ENCODE measurements at regions not wholly inside any gene's neighbourhood (a gene's known extent, or its start where the extent isn't known, plus 50 kb on each side); places are given as distances from the start of the nearest gene placed in this dataset.

DNA sequence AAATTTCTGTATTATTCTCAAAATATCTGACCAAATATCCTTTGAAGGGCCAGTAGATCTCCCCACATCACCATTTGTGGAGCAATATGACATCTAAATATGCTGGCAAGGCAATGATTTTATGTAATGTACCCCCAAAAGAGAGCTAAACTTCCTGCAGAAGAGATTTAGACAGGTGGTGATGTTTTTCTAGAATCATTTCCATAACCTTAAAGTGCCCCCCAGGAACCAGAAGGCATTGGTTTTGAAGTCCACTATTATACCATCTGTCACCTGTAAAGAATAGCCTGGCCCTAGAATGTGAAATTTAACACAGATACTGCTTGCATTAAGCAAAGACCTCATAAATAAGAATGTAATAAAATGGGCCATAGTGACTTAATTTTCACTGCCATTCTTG, 77.9 kb upstream of the ABLIM1 start:
- TF ChIP-seq POLR2AphosphoS5 (IDR thresholded peaks at IDR 0.05) (no peak), POLR2A (IDR thresholded peaks at IDR 0.05) (no peak)
- TF ChIP-seq, protein P1, sequence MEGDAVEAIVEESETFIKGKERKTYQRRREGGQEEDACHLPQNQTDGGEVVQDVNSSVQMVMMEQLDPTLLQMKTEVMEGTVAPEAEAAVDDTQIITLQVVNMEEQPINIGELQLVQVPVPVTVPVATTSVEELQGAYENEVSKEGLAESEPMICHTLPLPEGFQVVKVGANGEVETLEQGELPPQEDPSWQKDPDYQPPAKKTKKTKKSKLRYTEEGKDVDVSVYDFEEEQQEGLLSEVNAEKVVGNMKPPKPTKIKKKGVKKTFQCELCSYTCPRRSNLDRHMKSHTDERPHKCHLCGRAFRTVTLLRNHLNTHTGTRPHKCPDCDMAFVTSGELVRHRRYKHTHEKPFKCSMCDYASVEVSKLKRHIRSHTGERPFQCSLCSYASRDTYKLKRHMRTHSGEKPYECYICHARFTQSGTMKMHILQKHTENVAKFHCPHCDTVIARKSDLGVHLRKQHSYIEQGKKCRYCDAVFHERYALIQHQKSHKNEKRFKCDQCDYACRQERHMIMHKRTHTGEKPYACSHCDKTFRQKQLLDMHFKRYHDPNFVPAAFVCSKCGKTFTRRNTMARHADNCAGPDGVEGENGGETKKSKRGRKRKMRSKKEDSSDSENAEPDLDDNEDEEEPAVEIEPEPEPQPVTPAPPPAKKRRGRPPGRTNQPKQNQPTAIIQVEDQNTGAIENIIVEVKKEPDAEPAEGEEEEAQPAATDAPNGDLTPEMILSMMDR (IDR thresholded peaks at IDR 0.05): no peak
